HepG2 (cell line): ENCODE measurements at regions not wholly inside any gene's neighbourhood (a gene's known extent, or its start where the extent isn't known, plus 50 kb on each side); places are given as distances from the start of the nearest gene placed in this dataset.

ENCODE experiments used
- TCF7 ChIP-seq: sonication (generic); IDR thresholded peaks from 2 replicates; pipeline ENCODE4 v1.6.1; 2016; ENCODE audit warnings: antibody characterized with exemption, low read depth
- TF ChIP-seq, protein P1 (sequence below): sonication (generic); formaldehyde crosslinking; IDR thresholded peaks from 2 replicates; pipeline ENCODE4 v1.5.0; 2020; ENCODE audit warnings: mild to moderate bottlenecking, missing genetic modification reagents, moderate library complexity

DNA sequence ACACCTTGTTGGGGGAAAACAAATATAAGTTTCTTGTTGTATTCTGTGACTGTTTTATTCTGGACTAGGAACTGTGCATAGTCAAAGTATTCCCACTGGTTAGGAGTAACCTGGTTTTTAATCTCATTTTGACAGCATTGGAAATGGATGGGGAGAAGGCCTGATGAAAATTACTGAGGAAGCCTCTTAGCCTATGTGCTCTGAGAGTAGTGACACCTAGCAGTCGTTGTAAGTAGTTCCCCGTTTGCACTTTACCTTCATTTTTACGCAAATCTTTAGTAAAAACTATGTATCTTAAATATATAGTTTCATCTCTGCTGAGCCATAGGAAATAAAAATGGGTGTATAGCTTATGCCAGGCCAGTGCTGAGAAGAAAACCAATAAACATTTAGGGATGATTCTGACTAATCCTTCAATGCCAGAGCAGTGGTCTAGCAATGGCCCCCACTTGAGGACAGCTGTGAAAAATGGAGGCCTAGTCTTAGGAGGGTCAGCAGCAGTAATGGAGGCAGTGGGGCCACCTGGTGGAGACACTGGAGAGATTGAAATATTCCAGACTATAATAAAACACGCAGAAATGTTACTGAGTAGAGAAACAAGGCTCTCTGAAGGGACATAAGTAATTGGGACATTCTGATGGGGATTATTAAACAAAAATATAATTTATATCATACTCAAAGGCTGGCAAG lies 133.2 kb upstream of the NOVA1 start:
- TF ChIP-seq, protein P1, sequence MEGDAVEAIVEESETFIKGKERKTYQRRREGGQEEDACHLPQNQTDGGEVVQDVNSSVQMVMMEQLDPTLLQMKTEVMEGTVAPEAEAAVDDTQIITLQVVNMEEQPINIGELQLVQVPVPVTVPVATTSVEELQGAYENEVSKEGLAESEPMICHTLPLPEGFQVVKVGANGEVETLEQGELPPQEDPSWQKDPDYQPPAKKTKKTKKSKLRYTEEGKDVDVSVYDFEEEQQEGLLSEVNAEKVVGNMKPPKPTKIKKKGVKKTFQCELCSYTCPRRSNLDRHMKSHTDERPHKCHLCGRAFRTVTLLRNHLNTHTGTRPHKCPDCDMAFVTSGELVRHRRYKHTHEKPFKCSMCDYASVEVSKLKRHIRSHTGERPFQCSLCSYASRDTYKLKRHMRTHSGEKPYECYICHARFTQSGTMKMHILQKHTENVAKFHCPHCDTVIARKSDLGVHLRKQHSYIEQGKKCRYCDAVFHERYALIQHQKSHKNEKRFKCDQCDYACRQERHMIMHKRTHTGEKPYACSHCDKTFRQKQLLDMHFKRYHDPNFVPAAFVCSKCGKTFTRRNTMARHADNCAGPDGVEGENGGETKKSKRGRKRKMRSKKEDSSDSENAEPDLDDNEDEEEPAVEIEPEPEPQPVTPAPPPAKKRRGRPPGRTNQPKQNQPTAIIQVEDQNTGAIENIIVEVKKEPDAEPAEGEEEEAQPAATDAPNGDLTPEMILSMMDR (CRISPR knock-in tag): no peak
- TF ChIP-seq TCF7: no peak
